WTC11 (cell line): ENCODE measurements at regions not wholly inside any gene's neighbourhood (a gene's known extent, or its start where the extent isn't known, plus 50 kb on each side); places are given as distances from the start of the nearest gene placed in this dataset.
A peak's percentile ranks its signal among the peaks of the same experiment; 100 is the strongest.

Experiments
- ATAC-seq: fragments of 200-7000 bp; cut with Tn5 transposase; 2 replicates; pipeline ENCODE4 v1.10.0; 2021; ENCODE audit warnings: mild to moderate bottlenecking, moderate library complexity
- CTCF ChIA-PET: fragments of 300-600 bp; sonication (Branson Sonifier 250); formaldehyde crosslinking; loops from one replicate; lab custom pipeline; 2021; ENCODE audit warnings: antibody characterized with exemption; lab: Charles Lee
- POLR2A ChIA-PET: fragments of 350-600 bp; sonication (Branson Sonifier 250); formaldehyde crosslinking; loops from one replicate; lab custom pipeline; 2021; ENCODE audit warnings: antibody characterized with exemption; lab: Charles Lee
- DNase-seq: peaks from one replicate; pipeline ENCODE4 v3.0.0; 2021; ENCODE audit warnings: low spot score
- H3K27ac Mint-ChIP-seq: 2 replicates; pipeline ENCODE4 v1.8.0; 2021; ENCODE audit warnings: mixed read lengths
- H3K27me3 Mint-ChIP-seq: 2 replicates; pipeline ENCODE4 v1.8.0; 2021; ENCODE audit warnings: low read depth, mild to moderate bottlenecking, moderate library complexity, mixed read lengths
- H3K36me3 Mint-ChIP-seq: 2 replicates; pipeline ENCODE4 v1.8.0; 2021; ENCODE audit warnings: mixed read lengths
- H3K4me1 Mint-ChIP-seq: 2 replicates; pipeline ENCODE4 v1.8.0; 2022; ENCODE audit warnings: mixed read lengths
- H3K4me3 Mint-ChIP-seq: 2 replicates; pipeline ENCODE4 v1.8.0; 2021; ENCODE audit warnings: mild to moderate bottlenecking, moderate library complexity, mixed read lengths
- H3K9me3 Mint-ChIP-seq: 2 replicates; pipeline ENCODE4 v1.8.0; 2021; ENCODE audit warnings: mixed read lengths
- ELF4 ChIP-seq: sonication (generic); formaldehyde crosslinking; IDR thresholded peaks from 2 replicates; pipeline ENCODE4 v1.8.1; 2022; ENCODE audit warnings: low read depth, mild to moderate bottlenecking, moderate library complexity, missing genetic modification reagents
- EMX1 ChIP-seq: fragments of 250-450 bp; sonication (Bioruptor Pico); IDR thresholded peaks from 2 replicates; pipeline ENCODE4 v1.8.0; 2021; ENCODE audit warnings: mild to moderate bottlenecking
- FOXP1 ChIP-seq: sonication (generic); formaldehyde crosslinking; IDR thresholded peaks from 2 replicates; pipeline ENCODE4 v1.8.0; 2022; ENCODE audit warnings: missing genetic modification reagents, mild to moderate bottlenecking, moderate library complexity, borderline replicate concordance
- NFATC4 ChIP-seq: fragments of 250-450 bp; sonication (Bioruptor Pico); IDR thresholded peaks from 2 replicates; pipeline ENCODE4 v1.9.0; 2021; ENCODE audit warnings: mild to moderate bottlenecking
- SMAD3 ChIP-seq: sonication (generic); formaldehyde crosslinking; IDR thresholded peaks from 2 replicates; pipeline ENCODE4 v1.8.0; 2022; ENCODE audit warnings: missing genetic modification reagents, mild to moderate bottlenecking, borderline replicate concordance
- SOX15 ChIP-seq: fragments of 250-450 bp; sonication (Bioruptor Pico); IDR thresholded peaks from 2 replicates; pipeline ENCODE4 v1.9.0; 2021; ENCODE audit warnings: mild to moderate bottlenecking
- SP1 ChIP-seq: sonication (generic); formaldehyde crosslinking; conservative IDR thresholded peaks from 2 replicates; pipeline ENCODE4 v1.8.1; 2022; ENCODE audit warnings: missing genetic modification reagents
- TP53 ChIP-seq: sonication (generic); formaldehyde crosslinking; IDR thresholded peaks from 2 replicates; pipeline ENCODE4 v1.8.1; 2023; ENCODE audit warnings: mild to moderate bottlenecking, missing genetic modification reagents
- ZNF232 ChIP-seq: sonication (generic); formaldehyde crosslinking; IDR thresholded peaks from 2 replicates; pipeline ENCODE4 v1.8.0; 2022; ENCODE audit warnings: mild to moderate bottlenecking, missing genetic modification reagents
- ZNF263 ChIP-seq: sonication (generic); formaldehyde crosslinking; IDR thresholded peaks from 2 replicates; pipeline ENCODE4 v1.8.1; 2022; ENCODE audit warnings: low read depth, mild to moderate bottlenecking, moderate library complexity, missing genetic modification reagents
- ZNF396 ChIP-seq: fragments of 250-450 bp; sonication (Bioruptor Pico); IDR thresholded peaks from 2 replicates; pipeline ENCODE4 v1.8.0; 2021; ENCODE audit warnings: mild to moderate bottlenecking, moderate library complexity, borderline replicate concordance
- ZNF416 ChIP-seq: fragments of 250-450 bp; sonication (Bioruptor Pico); IDR thresholded peaks from 2 replicates; pipeline ENCODE4 v1.9.0; 2021; ENCODE audit warnings: mild to moderate bottlenecking, inconsistent platforms
- TF ChIP-seq, protein P1 (sequence below): sonication (generic); formaldehyde crosslinking; IDR thresholded peaks from 2 replicates; pipeline ENCODE4 v1.8.1; 2022; ENCODE audit warnings: mild to moderate bottlenecking, missing genetic modification reagents, moderate library complexity, borderline replicate concordance
- TF ChIP-seq, protein P2 (sequence below): sonication (generic); formaldehyde crosslinking; IDR thresholded peaks from 2 replicates; pipeline ENCODE4 v1.8.1; 2023; ENCODE audit warnings: mild to moderate bottlenecking, missing genetic modification reagents
- TF ChIP-seq, protein P3 (sequence below): sonication (generic); formaldehyde crosslinking; IDR thresholded peaks from 2 replicates; pipeline ENCODE4 v1.8.0; 2023; ENCODE audit warnings: missing genetic modification reagents
- TF ChIP-seq, protein P4 (sequence below): fragments of 200-600 bp; IDR thresholded peaks from 2 replicates; pipeline ENCODE4 v1.8.0; 2022; ENCODE audit warnings: antibody characterized with exemption
- TF ChIP-seq, protein P5 (sequence below): sonication (generic); formaldehyde crosslinking; IDR thresholded peaks from 2 replicates; pipeline ENCODE4 v1.8.0; 2022; ENCODE audit warnings: mild to moderate bottlenecking, missing genetic modification reagents
- TF ChIP-seq, protein P6 (sequence below): sonication (generic); formaldehyde crosslinking; IDR thresholded peaks from 2 replicates; pipeline ENCODE4 v1.8.1; 2023; ENCODE audit warnings: mild to moderate bottlenecking, missing genetic modification reagents
- TF ChIP-seq, protein P7 (sequence below): sonication (generic); formaldehyde crosslinking; IDR thresholded peaks from 2 replicates; pipeline ENCODE4 v1.8.1; 2023; ENCODE audit warnings: mild to moderate bottlenecking, missing genetic modification reagents, moderate library complexity

DNA sequence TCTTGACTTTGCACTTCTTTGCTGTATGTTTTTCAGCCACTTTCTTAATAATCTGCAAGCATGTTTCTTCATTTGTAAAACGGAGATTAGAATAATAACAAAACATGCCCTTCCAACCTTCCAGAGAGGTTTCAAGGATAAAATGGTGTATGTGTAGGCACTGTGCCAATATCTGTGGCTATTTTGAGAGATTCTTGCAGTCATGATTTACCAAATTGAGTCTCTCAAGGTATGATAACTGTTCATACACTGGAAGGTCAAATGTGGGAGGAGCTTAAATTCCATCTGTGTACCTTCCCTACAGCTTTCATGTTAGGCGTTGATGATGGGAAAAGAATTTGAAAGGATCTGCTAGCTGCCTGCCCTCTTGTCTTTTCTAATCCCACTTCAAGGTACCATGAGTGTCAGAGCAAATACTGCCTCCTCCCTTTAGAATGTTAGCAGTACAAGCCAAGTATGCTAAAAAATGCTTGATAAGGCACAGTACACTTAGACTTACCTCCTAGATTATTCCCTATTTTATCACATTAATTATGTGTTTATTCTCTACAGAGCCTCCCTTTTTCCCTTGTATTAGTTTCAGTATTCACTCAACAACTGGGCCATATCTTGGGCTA, 78.0 kb upstream of the ST8SIA2 start:
- peaks cover 5% of the 10 kb centered on the region; the same call in 1 of the 2 replicates for H3K9me3 Mint-ChIP-seq
- H3K27me3 Mint-ChIP-seq = no peaks in the 10 kb centered on the region
- ChIA-PET POLR2A (no interaction called here), CTCF (interaction anchor here (0.8 to 1.5 kb wide), 3 partner anchors 12 to 76 kb away, joined by 4 read pairs; no protein-coding TSS in a partner anchor)
- H3K4me1 Mint-ChIP-seq = peaks cover 9% of the 10 kb centered on the region
- no peaks in the 10 kb centered on the region for H3K36me3 Mint-ChIP-seq
- H3K4me3 Mint-ChIP-seq = no peak overlapping the region
- ATAC-seq (no peak), DNase-seq (no peak)
- no peak overlapping the region for H3K27ac Mint-ChIP-seq
- TF ChIP-seq, protein P1, sequence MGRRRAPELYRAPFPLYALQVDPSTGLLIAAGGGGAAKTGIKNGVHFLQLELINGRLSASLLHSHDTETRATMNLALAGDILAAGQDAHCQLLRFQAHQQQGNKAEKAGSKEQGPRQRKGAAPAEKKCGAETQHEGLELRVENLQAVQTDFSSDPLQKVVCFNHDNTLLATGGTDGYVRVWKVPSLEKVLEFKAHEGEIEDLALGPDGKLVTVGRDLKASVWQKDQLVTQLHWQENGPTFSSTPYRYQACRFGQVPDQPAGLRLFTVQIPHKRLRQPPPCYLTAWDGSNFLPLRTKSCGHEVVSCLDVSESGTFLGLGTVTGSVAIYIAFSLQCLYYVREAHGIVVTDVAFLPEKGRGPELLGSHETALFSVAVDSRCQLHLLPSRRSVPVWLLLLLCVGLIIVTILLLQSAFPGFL = no peak
- TF ChIP-seq ZNF416 = no peak
- TF ChIP-seq, protein P2, sequence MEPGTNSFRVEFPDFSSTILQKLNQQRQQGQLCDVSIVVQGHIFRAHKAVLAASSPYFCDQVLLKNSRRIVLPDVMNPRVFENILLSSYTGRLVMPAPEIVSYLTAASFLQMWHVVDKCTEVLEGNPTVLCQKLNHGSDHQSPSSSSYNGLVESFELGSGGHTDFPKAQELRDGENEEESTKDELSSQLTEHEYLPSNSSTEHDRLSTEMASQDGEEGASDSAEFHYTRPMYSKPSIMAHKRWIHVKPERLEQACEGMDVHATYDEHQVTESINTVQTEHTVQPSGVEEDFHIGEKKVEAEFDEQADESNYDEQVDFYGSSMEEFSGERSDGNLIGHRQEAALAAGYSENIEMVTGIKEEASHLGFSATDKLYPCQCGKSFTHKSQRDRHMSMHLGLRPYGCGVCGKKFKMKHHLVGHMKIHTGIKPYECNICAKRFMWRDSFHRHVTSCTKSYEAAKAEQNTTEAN = no peak
- no peak for TF ChIP-seq FOXP1 (CRISPR knock-in tag)
- TF ChIP-seq, protein P3, sequence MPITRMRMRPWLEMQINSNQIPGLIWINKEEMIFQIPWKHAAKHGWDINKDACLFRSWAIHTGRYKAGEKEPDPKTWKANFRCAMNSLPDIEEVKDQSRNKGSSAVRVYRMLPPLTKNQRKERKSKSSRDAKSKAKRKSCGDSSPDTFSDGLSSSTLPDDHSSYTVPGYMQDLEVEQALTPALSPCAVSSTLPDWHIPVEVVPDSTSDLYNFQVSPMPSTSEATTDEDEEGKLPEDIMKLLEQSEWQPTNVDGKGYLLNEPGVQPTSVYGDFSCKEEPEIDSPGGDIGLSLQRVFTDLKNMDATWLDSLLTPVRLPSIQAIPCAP (CRISPR knock-in tag) = no peak
- no peak for TF ChIP-seq ZNF232
- no peak for TF ChIP-seq SP1 (CRISPR knock-in tag)
- TF ChIP-seq TP53 (CRISPR knock-in tag) = no peak
- TF ChIP-seq SOX15 (CRISPR knock-in tag) = no peak
- TF ChIP-seq ELF4 (CRISPR knock-in tag) = no peak
- no peak for TF ChIP-seq ZNF263 (CRISPR knock-in tag)
- TF ChIP-seq ZNF396 (CRISPR knock-in tag) = no peak
- TF ChIP-seq, protein P4, sequence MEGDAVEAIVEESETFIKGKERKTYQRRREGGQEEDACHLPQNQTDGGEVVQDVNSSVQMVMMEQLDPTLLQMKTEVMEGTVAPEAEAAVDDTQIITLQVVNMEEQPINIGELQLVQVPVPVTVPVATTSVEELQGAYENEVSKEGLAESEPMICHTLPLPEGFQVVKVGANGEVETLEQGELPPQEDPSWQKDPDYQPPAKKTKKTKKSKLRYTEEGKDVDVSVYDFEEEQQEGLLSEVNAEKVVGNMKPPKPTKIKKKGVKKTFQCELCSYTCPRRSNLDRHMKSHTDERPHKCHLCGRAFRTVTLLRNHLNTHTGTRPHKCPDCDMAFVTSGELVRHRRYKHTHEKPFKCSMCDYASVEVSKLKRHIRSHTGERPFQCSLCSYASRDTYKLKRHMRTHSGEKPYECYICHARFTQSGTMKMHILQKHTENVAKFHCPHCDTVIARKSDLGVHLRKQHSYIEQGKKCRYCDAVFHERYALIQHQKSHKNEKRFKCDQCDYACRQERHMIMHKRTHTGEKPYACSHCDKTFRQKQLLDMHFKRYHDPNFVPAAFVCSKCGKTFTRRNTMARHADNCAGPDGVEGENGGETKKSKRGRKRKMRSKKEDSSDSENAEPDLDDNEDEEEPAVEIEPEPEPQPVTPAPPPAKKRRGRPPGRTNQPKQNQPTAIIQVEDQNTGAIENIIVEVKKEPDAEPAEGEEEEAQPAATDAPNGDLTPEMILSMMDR = no peak

DNA sequence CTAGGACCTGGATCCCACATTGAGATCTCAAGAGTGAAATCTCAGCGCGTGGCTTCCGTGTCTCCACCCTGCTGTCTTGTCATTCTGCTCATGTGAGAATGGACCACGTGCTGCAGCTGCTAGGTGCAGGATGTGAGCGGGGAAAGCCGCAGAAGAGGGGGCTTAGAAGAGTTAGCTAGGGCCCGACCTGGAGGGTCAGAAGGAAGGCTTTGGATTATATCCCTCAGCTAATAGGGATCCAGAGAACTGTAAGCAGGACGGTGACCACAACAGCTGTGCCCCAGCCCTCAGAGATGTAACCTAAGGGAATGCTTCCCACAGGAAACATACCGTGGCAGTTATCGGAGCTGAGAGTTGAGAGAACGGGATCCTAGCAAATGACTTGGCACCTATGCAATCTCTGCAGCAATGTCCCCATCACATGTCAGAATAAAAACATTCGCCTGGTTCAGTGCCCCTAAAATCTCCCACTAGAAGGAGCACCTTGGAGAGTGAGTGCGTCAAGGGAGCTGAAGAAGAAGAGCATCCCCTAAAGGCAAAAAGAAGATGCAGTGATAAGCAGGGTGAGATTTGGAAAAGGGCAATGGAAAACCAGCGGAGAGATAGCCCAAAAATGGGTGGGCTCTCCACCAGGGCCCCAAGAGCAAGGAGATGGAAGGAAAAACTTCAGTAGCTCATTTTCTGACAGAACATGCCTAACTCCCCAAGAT, 76.9 kb upstream of the ST8SIA2 start:
- ChIA-PET POLR2A (no interaction called here), CTCF (interaction anchor here (0.6 to 1.5 kb wide), 9 partner anchors 10 to 908 kb away, joined by 3 to 6 read pairs (median 4); no protein-coding TSS in a partner anchor)
- no peaks in the 10 kb centered on the region for H3K9me3 Mint-ChIP-seq
- no peaks in the 10 kb centered on the region for H3K27me3 Mint-ChIP-seq
- no peak overlapping the region for H3K4me3 Mint-ChIP-seq
- ATAC-seq (peak; percentile 56), DNase-seq (no peak)
- peaks cover 6% of the 10 kb centered on the region; the same call in 1 of the 2 replicates for H3K4me1 Mint-ChIP-seq
- H3K27ac Mint-ChIP-seq = no peak overlapping the region
- H3K36me3 Mint-ChIP-seq = no peaks in the 10 kb centered on the region
- TF ChIP-seq, protein P1 = no peak
- no peak for TF ChIP-seq EMX1 (CRISPR knock-in tag)
- TF ChIP-seq, protein P5, sequence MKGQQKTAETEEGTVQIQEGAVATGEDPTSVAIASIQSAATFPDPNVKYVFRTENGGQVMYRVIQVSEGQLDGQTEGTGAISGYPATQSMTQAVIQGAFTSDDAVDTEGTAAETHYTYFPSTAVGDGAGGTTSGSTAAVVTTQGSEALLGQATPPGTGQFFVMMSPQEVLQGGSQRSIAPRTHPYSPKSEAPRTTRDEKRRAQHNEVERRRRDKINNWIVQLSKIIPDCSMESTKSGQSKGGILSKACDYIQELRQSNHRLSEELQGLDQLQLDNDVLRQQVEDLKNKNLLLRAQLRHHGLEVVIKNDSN (CRISPR knock-in tag) = no peak
- TF ChIP-seq, protein P6, sequence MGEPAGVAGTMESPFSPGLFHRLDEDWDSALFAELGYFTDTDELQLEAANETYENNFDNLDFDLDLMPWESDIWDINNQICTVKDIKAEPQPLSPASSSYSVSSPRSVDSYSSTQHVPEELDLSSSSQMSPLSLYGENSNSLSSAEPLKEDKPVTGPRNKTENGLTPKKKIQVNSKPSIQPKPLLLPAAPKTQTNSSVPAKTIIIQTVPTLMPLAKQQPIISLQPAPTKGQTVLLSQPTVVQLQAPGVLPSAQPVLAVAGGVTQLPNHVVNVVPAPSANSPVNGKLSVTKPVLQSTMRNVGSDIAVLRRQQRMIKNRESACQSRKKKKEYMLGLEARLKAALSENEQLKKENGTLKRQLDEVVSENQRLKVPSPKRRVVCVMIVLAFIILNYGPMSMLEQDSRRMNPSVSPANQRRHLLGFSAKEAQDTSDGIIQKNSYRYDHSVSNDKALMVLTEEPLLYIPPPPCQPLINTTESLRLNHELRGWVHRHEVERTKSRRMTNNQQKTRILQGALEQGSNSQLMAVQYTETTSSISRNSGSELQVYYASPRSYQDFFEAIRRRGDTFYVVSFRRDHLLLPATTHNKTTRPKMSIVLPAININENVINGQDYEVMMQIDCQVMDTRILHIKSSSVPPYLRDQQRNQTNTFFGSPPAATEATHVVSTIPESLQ = no peak
- no peak for TF ChIP-seq SMAD3 (CRISPR knock-in tag)
- TF ChIP-seq, protein P7, sequence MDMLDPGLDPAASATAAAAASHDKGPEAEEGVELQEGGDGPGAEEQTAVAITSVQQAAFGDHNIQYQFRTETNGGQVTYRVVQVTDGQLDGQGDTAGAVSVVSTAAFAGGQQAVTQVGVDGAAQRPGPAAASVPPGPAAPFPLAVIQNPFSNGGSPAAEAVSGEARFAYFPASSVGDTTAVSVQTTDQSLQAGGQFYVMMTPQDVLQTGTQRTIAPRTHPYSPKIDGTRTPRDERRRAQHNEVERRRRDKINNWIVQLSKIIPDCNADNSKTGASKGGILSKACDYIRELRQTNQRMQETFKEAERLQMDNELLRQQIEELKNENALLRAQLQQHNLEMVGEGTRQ (CRISPR knock-in tag) = no peak
- TF ChIP-seq NFATC4 (CRISPR knock-in tag) = no peak
